GM19328 (cell line): ENCODE measurements at regions not wholly inside any gene's neighbourhood (a gene's known extent, or its start where the extent isn't known, plus 50 kb on each side); places are given as distances from the start of the nearest gene placed in this dataset.

Source experiments
- ATAC-seq: cut with Tn5 transposase; IDR thresholded peaks from one replicate; pipeline ENCODE4 v1.9.1; 2021; ENCODE audit warnings: mild to moderate bottlenecking, moderate library complexity; ENCODE audit not compliant: unreplicated experiment

DNA sequence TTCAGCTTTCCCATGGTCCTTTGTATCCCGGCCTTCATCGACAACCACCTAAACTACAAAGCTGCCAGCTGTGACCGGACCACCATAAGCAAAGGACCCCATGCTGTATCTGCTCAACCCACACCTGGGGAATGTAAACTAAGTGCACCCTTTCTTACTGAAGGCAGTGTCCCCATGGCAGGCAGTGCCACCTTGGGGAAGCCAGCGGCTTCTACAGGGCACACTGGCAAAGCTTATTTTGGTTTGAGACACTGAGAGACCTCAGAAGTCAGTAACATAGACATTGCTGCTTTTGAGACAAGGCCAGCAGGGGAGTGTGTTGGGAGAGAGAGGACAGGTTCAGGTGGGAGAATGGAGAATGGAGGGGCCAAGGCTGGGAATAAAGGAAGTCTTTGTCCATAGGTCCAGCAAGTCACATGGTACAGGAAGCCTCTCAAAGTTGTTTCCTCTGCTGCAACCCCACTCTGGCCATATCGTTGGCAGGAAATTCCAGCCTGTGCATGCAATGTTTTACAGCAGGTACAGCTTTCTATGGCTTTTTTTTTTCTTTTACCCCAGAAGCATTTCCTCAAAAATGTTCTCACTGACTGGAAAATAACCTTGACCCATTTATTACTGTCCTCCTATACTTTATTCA, 85.9 kb upstream of the NPVF start:
- no peak for ATAC-seq

DNA sequence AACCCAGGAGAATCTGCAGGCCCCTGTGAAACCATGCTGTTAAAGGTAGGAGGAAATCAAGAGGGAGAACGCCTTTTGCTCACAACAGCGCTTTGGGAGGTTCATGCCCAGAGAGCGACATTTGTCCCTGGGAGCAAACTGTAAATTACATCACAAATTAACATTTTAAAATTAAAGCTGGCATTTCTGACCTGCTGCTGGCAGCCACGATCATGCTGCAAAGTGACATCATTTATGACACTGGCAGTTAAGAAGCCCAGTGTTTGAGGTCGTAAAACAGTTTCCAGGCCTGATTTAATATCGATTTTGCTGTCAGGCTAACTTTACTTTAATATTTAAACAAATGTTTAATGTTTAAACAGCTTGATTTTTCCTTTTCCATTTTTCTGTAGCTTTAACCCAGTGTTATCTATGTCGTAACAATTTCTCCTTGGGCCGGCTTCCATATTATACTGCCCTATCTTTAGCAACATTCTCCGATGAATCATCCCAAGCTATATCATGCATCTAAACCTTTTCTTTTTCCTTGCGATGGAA, 86.5 kb upstream of the NPVF start:
- no peak for ATAC-seq

GRCh38 chr7:25316366-25316765, 88.1 kb upstream of the NPVF start:
- no peak for ATAC-seq

DNA sequence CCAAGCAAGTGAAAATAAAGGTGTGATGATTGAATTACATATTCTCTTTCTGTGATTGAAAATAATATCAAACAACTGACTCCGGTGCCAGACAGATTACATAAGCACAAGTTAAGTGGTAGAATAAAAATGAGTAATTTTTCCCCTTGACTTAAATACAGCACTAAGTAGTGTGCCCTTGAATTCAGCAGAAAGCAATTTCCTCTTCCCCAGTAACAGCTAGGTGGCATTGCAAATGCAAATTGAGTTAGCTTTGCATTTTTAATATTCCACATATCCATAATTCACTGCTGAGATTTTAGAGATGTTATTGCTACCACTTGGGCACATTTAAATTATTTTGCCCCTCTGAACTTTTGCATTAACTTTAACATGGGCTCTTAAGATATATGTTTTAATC, 89.8 kb upstream of the NPVF start:
- ATAC-seq = no peak

DNA sequence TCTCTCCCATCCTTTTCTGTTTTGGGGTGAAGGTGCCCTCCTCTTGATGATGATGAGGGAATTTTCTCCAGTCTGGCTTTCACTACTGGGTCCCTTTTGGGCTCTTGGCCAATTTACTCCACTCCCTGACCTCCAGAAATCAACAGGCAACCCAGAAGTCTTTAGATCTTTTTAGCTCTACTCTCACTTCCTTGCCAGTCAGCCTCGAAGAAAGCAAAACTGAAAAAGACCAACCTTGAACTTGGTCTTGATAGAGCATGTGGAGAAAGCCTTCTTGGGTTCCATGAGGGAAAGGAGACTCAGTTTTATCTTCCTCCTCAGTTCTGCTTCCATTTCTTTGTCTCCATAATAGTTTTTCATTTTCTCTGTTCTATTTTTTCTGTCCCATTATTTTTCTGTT, 91.4 kb upstream of the NPVF start:
- ATAC-seq = no peak

- no peak for ATAC-seq
Measured at GRCh38 chr7:25320791-25321190, 92.5 kb upstream of the NPVF start.

DNA sequence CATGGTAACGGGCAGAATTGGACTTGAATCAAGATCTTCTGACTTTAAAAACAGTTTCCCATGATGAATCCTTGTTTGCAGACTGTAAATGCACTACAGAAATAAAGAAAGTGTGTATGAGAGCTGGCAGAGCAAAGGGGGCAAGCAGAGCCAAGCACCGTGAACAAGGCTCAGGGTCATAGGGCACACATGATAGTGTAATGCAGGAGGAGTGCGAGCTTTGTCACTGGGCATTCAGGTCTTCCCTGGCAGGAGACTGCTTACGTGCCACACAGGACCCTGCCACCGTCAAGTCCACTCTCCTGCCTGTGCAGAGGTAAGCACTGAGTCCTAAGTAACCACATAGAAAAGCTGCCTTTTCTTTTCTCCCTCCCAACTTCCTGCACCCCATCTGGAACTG, 93.1 kb upstream of the NPVF start:
- ATAC-seq = no peak

DNA sequence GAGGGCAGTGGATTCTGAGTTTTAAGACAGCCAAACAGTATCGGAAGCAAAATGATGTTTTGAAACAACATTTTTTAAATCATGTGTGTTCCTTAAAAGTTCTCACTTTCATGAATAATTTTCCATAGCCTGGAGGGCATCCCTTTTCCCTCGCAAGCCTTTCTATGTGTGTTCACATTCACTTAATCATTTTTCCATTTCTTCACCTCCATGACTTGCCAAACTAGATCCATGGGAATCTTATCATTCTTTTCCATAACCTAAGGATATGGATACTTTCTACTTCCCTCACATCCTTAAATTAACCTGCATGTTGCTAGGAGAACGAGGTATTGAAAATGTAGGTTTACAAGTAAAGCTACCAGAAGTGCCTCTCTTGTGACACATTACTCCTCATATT, 94.2 kb upstream of the NPVF start:
- no peak for ATAC-seq

DNA sequence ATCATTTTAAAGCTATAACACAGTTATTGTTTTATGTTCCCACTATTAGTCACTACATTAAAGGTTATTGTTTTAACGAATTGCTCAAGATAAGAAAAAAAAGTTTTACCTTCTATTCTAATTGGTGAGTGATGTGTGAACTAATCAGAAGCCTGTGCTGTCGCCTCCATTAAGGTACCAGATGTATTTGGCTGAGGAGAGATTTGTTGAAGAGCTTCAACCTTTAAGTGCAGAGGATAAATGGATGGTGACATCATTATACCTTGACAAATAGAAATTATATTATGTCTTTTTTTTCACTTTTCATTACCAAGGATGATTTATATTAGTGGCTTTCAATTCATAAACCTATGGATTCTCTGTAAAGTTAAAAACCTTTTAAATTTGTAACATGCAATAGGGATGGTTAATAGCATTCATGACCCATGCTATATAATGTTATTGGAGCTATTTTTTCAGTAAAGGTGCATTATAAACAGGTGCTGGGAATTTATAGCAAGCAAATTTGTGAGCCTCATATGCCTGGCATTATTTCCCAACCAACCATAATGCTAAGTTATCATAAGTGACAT, 97.0 kb upstream of the NPVF start:
- no peak for ATAC-seq

- ATAC-seq = no peak
Measured at GRCh38 chr7:25326501-25327156, 98.3 kb upstream of the NPVF start.

DNA sequence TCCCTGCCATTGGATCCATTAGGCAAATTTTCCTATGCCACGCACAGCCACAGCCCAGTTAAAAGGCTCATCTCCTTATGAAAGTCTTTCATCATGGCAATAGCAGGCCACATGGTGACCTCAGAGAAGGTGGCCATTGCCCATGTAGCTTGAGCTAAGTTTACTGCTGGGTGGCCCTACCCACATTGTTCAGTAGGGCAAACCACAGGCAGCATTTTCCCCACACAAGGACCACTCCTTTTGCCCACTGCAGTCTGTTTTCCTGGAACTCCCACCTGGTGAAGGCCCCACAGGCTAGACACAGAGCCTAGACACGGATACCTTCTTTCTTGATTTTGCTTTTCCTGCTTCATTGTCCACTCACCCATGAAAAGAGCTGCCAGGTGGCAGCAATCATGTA, 101.5 kb upstream of the NPVF start:
- no peak for ATAC-seq

DNA sequence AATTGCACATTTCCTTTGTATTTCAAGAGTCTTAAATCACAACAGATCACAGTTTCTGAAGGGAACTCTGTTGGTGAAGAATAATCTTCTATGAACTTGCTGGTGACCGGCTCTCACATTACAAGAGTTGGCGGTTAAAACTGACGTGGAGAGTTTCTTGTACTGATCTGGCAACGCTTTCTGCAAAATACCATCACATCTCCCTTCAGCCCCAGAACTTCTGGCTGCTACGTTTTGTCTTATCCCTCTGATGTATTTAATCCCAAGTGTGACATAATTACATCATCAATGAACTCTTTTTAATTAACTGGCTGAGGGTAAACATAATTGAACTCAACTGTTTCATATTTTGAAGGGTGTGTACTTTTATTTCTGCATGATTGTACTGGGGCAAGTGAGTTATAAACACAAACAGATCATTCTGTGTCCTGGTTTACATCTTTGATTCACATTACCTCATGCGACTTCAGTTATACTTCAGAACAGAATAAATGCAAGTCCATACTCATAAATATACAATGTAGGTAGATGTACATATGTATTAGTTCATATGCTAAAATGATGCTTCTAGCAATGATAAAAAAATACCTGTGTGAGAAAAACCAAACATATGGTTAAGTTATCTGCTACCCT, 105.1 kb upstream of the NPVF start:
- ATAC-seq = no peak

DNA sequence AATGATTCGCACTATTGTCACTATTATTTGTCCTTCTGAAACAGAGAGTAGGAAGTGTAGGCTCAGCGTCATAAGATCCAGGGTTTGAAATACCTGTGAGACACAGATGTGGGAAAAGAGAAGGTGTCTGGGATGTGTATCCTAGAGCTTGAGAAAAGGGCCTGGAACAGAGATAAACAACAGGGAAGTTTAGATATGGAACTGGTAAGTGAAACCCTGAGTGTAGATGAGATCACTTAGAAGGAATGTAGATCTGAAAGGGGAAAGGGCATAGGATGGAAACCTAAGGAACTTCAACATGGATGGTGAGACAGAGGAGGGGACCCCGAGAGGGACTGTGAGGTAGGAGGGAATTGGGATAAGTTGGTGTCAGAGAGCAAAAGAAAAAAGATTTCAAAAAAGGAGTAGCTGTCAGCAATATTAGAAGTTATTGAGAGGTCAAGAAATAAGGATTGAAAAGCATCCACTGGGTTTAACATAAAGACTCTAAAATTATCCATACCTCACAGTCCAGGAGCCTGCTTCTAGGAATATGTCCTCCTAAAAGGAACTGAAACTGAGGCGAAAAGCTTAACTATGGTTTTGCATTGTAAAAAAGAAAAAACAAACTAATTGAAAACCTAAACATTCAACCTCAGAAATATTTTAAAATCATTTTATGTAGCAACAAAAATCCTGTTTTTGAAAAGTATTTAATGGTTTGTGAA, 119.2 kb upstream of the NPVF start:
- ATAC-seq = no peak

GRCh38 chr7:25348104-25348503, 119.8 kb upstream of the NPVF start:
- ATAC-seq = no peak

DNA sequence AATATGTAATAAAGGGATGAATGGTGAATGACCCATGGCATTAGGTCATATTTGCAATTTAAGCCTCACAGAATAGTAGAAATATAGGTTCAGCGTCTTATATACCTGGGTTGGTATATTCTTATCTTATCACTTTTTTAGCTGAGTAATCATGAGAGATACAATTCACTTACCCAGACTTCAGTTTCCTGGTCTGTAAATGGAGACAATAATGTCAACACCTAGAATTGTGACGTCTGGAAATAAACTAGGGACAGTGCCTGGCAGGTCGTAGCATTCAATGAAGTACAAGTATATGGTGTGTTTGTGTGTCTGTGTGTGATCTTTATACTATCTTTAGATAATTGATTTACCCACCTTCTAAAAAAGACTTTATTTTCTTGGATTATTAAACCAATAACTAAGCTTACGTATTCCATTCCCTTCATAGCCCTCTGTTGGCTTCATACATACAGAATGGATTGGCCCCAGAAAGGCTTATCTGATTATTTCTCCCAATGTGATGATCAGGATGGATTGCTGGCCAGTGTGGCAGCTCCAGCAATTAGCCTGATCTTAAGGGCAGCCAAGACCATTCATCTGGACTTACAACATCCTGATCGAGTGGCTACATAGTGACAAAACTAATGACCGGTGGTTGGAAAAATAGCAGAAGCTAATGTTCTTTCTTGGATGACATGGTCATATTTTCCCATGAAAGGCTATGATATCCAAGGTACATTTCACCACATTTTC, 121.2 kb upstream of the NPVF start:
- ATAC-seq = no peak

DNA sequence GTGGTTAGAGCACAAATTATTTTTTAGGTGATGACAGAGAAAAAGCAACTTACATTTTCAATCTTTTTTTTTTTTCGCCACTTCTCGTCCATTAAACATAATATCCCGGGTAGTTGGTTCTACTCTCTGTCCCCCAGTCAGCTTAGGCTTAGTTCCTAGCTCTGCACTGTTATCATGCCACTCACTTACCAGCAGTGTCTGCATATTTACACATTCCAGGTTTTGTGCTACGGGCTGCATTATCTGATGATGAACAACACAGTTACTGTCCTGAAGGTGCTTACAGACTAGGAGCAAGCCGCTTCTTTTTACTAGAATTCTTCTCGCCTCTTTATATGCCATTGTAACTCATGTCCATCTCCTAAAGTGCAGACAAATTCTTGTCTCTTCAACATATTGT, 121.8 kb upstream of the NPVF start:
- no peak for ATAC-seq

GRCh38 chr7:25351761-25352160, 123.5 kb upstream of the NPVF start:
- ATAC-seq = no peak

- ATAC-seq = no peak
Measured at GRCh38 chr7:25353196-25353595, 124.9 kb upstream of the NPVF start.

- ATAC-seq = no peak
Measured at GRCh38 chr7:25353732-25354131, 125.4 kb upstream of the NPVF start.

DNA sequence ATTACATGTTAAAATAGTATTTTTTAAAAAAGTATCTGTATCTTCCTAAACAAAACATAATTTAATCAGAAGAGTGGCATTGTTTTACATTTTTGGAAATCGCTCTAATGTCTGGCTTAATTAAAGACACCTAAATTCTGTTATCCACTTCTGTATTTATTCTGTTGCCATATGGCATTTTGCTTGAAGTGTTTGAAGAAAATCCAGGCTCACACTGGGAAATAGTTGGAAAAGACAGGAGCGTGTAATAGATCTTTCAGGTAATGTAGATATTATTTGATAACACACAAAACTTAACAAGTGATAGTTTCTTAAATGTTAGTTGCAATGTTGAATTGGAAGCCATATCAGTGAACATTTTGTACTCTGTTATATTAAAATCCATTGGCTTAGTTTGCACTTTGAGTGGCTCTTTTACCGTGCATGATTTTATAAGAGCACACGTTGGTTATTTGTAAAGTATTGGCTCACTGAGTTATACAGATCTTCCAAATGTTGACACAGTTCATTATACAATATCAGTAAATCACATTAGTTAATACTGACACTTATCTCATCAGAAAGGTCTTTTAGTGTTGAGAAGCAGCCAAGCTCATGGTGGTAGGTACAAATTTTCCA, 128.4 kb upstream of the NPVF start:
- no peak for ATAC-seq
